Trophoblast cell (in vitro differentiated cells and primary cell): ENCODE measurements at regions not wholly inside any gene's neighbourhood (a gene's known extent, or its start where the extent isn't known, plus 50 kb on each side); places are given as distances from the start of the nearest gene placed in this dataset.

Experiments
- DNase-seq, 2 donors: peaks; one replicate each; pipeline ENCODE4 v3.0.0-alpha.2; 2016
- H2AFZ ChIP-seq: 2 replicates; pipeline ENCODE4 v1.6.1; 2013; ENCODE audit warnings: low read length, moderate library complexity, mild to moderate bottlenecking; ENCODE audit not compliant: insufficient read depth, poor library complexity
- H2AK5ac ChIP-seq: 2 replicates; pipeline ENCODE4 v1.6.1; 2013; ENCODE audit warnings: mild to moderate bottlenecking, low read length
- H2BK120ac ChIP-seq: 2 replicates; pipeline ENCODE4 v1.6.1; 2013; ENCODE audit warnings: low read length, mild to moderate bottlenecking, moderate library complexity; ENCODE audit not compliant: insufficient read depth, poor library complexity
- H2BK12ac ChIP-seq: 2 replicates; pipeline ENCODE4 v1.6.1; 2013; ENCODE audit warnings: mild to moderate bottlenecking, low read length, moderate library complexity
- H2BK5ac ChIP-seq: 2 replicates; pipeline ENCODE4 v1.6.1; 2013; ENCODE audit warnings: low read length, low read depth, moderate library complexity, mild to moderate bottlenecking; ENCODE audit not compliant: poor library complexity
- H3K14ac ChIP-seq: 2 replicates; pipeline ENCODE4 v1.6.1; 2013; ENCODE audit warnings: mild to moderate bottlenecking, low read length
- H3K18ac ChIP-seq: 2 replicates; pipeline ENCODE4 v1.6.1; 2013; ENCODE audit warnings: mild to moderate bottlenecking, low read length
- H3K23ac ChIP-seq: 2 replicates; pipeline ENCODE4 v1.6.1; 2013; ENCODE audit warnings: low read length
- H3K27ac ChIP-seq: 2 replicates; pipeline ENCODE4 v1.5.1; 2013; ENCODE audit warnings: low read depth, mild to moderate bottlenecking, inconsistent platforms, low read length, moderate library complexity
- H3K27me3 ChIP-seq: 2 replicates; pipeline ENCODE4 v1.6.1; 2013; ENCODE audit warnings: inconsistent platforms, mild to moderate bottlenecking, low read length, moderate library complexity; ENCODE audit not compliant: insufficient read depth
- H3K36me3 ChIP-seq, 2 experiments: 1 replicate in 1 of 2; 2 replicates in 1 of 2; pipeline ENCODE4 v1.6.1; 2013; ENCODE audit warnings: low read length in 2 of 2, mild to moderate bottlenecking in 2 of 2, moderate library complexity in 1 of 2; ENCODE audit not compliant: insufficient read depth in 2 of 2, control insufficient read depth in 1 of 2
- H3K4ac ChIP-seq: 2 replicates; pipeline ENCODE4 v1.6.1; 2013; ENCODE audit warnings: low read depth, mild to moderate bottlenecking, low read length, moderate library complexity
- H3K4me1 ChIP-seq, 2 experiments: 1 replicate in 1 of 2; 2 replicates in 1 of 2; pipeline ENCODE4 v1.6.1; 2013; ENCODE audit warnings: low read length in 2 of 2, mild to moderate bottlenecking in 2 of 2, moderate library complexity in 1 of 2; ENCODE audit not compliant: insufficient read depth in 2 of 2, control insufficient read depth in 1 of 2
- H3K4me2 ChIP-seq: 2 replicates; pipeline ENCODE4 v1.6.1; 2013; ENCODE audit warnings: inconsistent platforms, mild to moderate bottlenecking, low read length, moderate library complexity
- H3K4me3 ChIP-seq: 2 replicates; pipeline ENCODE4 v1.5.1; 2013; ENCODE audit warnings: mild to moderate bottlenecking, low read depth, low read length, inconsistent platforms
- H3K79me1 ChIP-seq: one replicate; pipeline ENCODE4 v1.6.1; 2013; ENCODE audit warnings: low read length
- H3K79me2 ChIP-seq: 2 replicates; pipeline ENCODE4 v1.6.1; 2013; ENCODE audit warnings: low read length, mild to moderate bottlenecking; ENCODE audit not compliant: control insufficient read depth, insufficient read depth, poor library complexity
- H3K9ac ChIP-seq: 2 replicates; pipeline ENCODE4 v1.6.1; 2013; ENCODE audit warnings: mild to moderate bottlenecking, low read length
- H3K9me3 ChIP-seq: 2 replicates; pipeline ENCODE4 v1.6.1; 2013; ENCODE audit warnings: low read depth, mild to moderate bottlenecking, control low read depth, inconsistent platforms, low read length; ENCODE audit not compliant: insufficient read depth
- H4K12ac ChIP-seq: 2 replicates; pipeline ENCODE4 v1.6.1; 2013; ENCODE audit warnings: low read depth, mild to moderate bottlenecking, low read length, moderate library complexity
- H4K8ac ChIP-seq: 2 replicates; pipeline ENCODE4 v1.6.1; 2013; ENCODE audit warnings: low read depth, mild to moderate bottlenecking, low read length, moderate library complexity
- H4K91ac ChIP-seq: one replicate; pipeline ENCODE4 v1.6.1; 2013; ENCODE audit warnings: low read depth, mild to moderate bottlenecking, low read length, moderate library complexity
- WGBS: extraction: QIAGEN DNeasy Blood & Tissue Kit; methylation state at CpG from one replicate; pipeline ENCODE4 v1.1.7; 2013; ENCODE audit warnings: missing lambda C conversion rate; ENCODE audit not compliant: insufficient read length, insufficient coverage; ENCODE audit errors: extremely low coverage; 5-methylcytosine and 5-hydroxymethylcytosine counted together

- Histone ChIP-seq H4K8ac (no peak overlapping the region), H2AFZ (no peak overlapping the region), H3K18ac (no peak overlapping the region), H3K4me3 (no peak overlapping the region), H3K4me2 (no peak overlapping the region), H3K23ac (no peak overlapping the region), H2AK5ac (no peak overlapping the region), H2BK120ac (no peak overlapping the region), H3K9me3 (no peaks in the 10 kb centered on the region), H3K9ac (no peak overlapping the region), H3K27ac (no peak overlapping the region), H3K79me2 (no peaks in the 10 kb centered on the region), H3K79me1 (no peaks in the 10 kb centered on the region), H3K4ac (no peak overlapping the region), H3K4me1 (no peaks in the 10 kb centered on the region), H2BK5ac (no peak overlapping the region), H4K91ac (no peak overlapping the region), H2BK12ac (no peak overlapping the region), H3K27me3 (no peaks in the 10 kb centered on the region), H3K36me3 (no peaks in the 10 kb centered on the region), H4K12ac (no peak overlapping the region), H3K14ac (no peak overlapping the region)
- DNase-seq = no peak
- no CpG with 5 or more reads among the region's 3 CpGs for WGBS
Measured at GRCh38 chr20:54291339-54292010, 83.6 kb downstream of the PFDN4 start.

- Histone ChIP-seq H4K12ac (no peak overlapping the region), H2AFZ (no peak overlapping the region), H4K8ac (no peak overlapping the region), H3K9me3 (no peaks in the 10 kb centered on the region), H3K27me3 (no peaks in the 10 kb centered on the region), H3K4me1 (no peaks in the 10 kb centered on the region), H3K4me3 (no peak overlapping the region), H3K9ac (no peak overlapping the region), H3K36me3 (no peaks in the 10 kb centered on the region), H3K27ac (no peak overlapping the region), H3K4me2 (no peak overlapping the region), H3K14ac (no peak overlapping the region), H2BK120ac (no peak overlapping the region), H2BK5ac (no peak overlapping the region), H3K4ac (no peak overlapping the region), H3K79me1 (no peaks in the 10 kb centered on the region), H3K18ac (no peak overlapping the region), H2BK12ac (no peak overlapping the region), H2AK5ac (no peak overlapping the region), H3K23ac (no peak overlapping the region), H3K79me2 (no peaks in the 10 kb centered on the region), H4K91ac (no peak overlapping the region)
- WGBS = no CpG with 5 or more reads among the region's 3 CpGs
- no peak for DNase-seq
Measured at GRCh38 chr20:54292185-54292584, 84.3 kb downstream of the PFDN4 start.

- no peaks in the 10 kb centered on the region for H3K79me1 ChIP-seq
- no peak overlapping the region for H4K8ac ChIP-seq
- no peak overlapping the region for H3K27ac ChIP-seq
- H3K18ac ChIP-seq = no peak overlapping the region
- H4K12ac ChIP-seq = no peak overlapping the region
- H2BK5ac ChIP-seq = no peak overlapping the region
- no peaks in the 10 kb centered on the region for H3K79me2 ChIP-seq
- H3K4me3 ChIP-seq = no peak overlapping the region
- H2BK120ac ChIP-seq = no peak overlapping the region
- no peak overlapping the region for H3K23ac ChIP-seq
- DNase-seq = no peak
- no CpG with 5 or more reads among the region's 2 CpGs for WGBS
- H4K91ac ChIP-seq = no peak overlapping the region
- no peak overlapping the region for H3K14ac ChIP-seq
- no peak overlapping the region for H2BK12ac ChIP-seq
- no peak overlapping the region for H2AK5ac ChIP-seq
- no peak overlapping the region for H3K9ac ChIP-seq
- H3K4me1 ChIP-seq = peaks cover 0 to under 1% of the 10 kb centered on the region in 2 experiments
- H3K4ac ChIP-seq = no peak overlapping the region
- no peaks in the 10 kb centered on the region for H3K36me3 ChIP-seq
- H3K9me3 ChIP-seq = no peaks in the 10 kb centered on the region
- no peak overlapping the region for H2AFZ ChIP-seq
- no peak overlapping the region for H3K4me2 ChIP-seq
- no peaks in the 10 kb centered on the region for H3K27me3 ChIP-seq
Measured at GRCh38 chr20:54293526-54293925, 85.6 kb downstream of the PFDN4 start.

GRCh38 chr20:54294094-54294493 is 86.2 kb downstream of the PFDN4 start:
- Histone ChIP-seq H4K91ac (no peak overlapping the region), H3K27ac (no peak overlapping the region), H3K27me3 (no peaks in the 10 kb centered on the region), H4K8ac (no peak overlapping the region), H2BK12ac (no peak overlapping the region), H2AK5ac (no peak overlapping the region), H2AFZ (no peak overlapping the region), H3K18ac (no peak overlapping the region), H3K4me1 (peaks cover 0 to 3% of the 10 kb centered on the region in 2 experiments), H3K4me2 (no peak overlapping the region), H3K36me3 (no peaks in the 10 kb centered on the region), H3K9ac (no peak overlapping the region), H3K9me3 (no peaks in the 10 kb centered on the region), H2BK120ac (no peak overlapping the region), H4K12ac (no peak overlapping the region), H3K79me1 (no peaks in the 10 kb centered on the region), H3K4ac (no peak overlapping the region), H3K23ac (no peak overlapping the region), H2BK5ac (no peak overlapping the region), H3K79me2 (no peaks in the 10 kb centered on the region), H3K4me3 (no peak overlapping the region), H3K14ac (no peak overlapping the region)
- WGBS = no CpG with 5 or more reads among the region's 2 CpGs
- no peak for DNase-seq
